SK-N-SH (cell line): ENCODE measurements at regions not wholly inside any gene's neighbourhood (a gene's known extent, or its start where the extent isn't known, plus 50 kb on each side); places are given as distances from the start of the nearest gene placed in this dataset.

Source experiments
- CTCF ChIA-PET: fragments of 300-600, 350-600 bp; formaldehyde crosslinking; extraction: SDS; loops from one replicate; lab custom pipeline; 2021; lab: Yijun Ruan, JAX
- POLR2A ChIA-PET: fragments of 350-600 bp; sonication (Branson Sonifier 250); formaldehyde crosslinking; extraction: SDS; loops from one replicate; lab custom pipeline; 2020; ENCODE audit warnings: antibody characterized with exemption, inconsistent platforms; lab: Yijun Ruan, JAX
- DNase-seq: peaks from one replicate; pipeline ENCODE4 v3.0.0; 2012
- H2AFZ ChIP-seq: fragments of 200-600 bp; sonication (generic); 2 replicates; pipeline ENCODE4 v1.8.1; 2016; ENCODE audit warnings: antibody characterized with exemption, mild to moderate bottlenecking, low read depth
- H3F3A ChIP-seq: fragments of 200-600 bp; sonication (generic); replicated peaks from 2 replicates; pipeline ENCODE3; 2016; ENCODE audit warnings: antibody characterized with exemption, mild to moderate bottlenecking; ENCODE audit not compliant: insufficient read depth
- H3K27ac ChIP-seq, 2 experiments: fragments of 200-500 bp in 1 of 2; fragments of 200-600 bp in 1 of 2; sonication (Bioruptor generic) in 1 of 2; sonication (generic), shearing (Covaris generic) in 1 of 2; 2 replicates each; pipeline versions ENCODE4 v1.5.1 to v1.6.1; 2014 to 2016; ENCODE audit warnings: low read depth in 2 of 2, inconsistent platforms in 1 of 2, low read length in 1 of 2, mild to moderate bottlenecking in 1 of 2, mixed read lengths in 1 of 2
- H3K27me3 ChIP-seq: fragments of 200-600 bp; sonication (generic), shearing (Covaris generic); 2 replicates; pipeline ENCODE4 v1.6.1; 2016; ENCODE audit warnings: mixed run types; ENCODE audit not compliant: insufficient read depth
- H3K36me3 ChIP-seq, 2 experiments: fragments of 200-500 bp in 1 of 2; fragments of 200-600 bp in 1 of 2; sonication (Bioruptor generic) in 1 of 2; sonication (generic) in 1 of 2; replicated peaks in 1 of 2; 2 replicates each; pipeline versions ENCODE3 to v1.5.1; 2014 to 2016; ENCODE audit warnings: low read length in 1 of 2, mild to moderate bottlenecking in 1 of 2; ENCODE audit not compliant: insufficient read depth in 2 of 2, control insufficient read depth in 1 of 2
- H3K4me1 ChIP-seq, 2 experiments: fragments of 200-500 bp in 1 of 2; fragments of 200-600 bp in 1 of 2; sonication (Bioruptor generic) in 1 of 2; sonication (generic), shearing (Covaris generic) in 1 of 2; 2 replicates each; pipeline versions ENCODE4 v1.5.1 to v1.6.1; 2014 to 2016; ENCODE audit warnings: low read depth in 1 of 2, low read length in 1 of 2, mixed run types in 1 of 2; ENCODE audit not compliant: insufficient read depth in 2 of 2, control insufficient read depth in 1 of 2
- H3K4me2 ChIP-seq: fragments of 200-600 bp; sonication (generic), shearing (Covaris generic); 2 replicates; pipeline ENCODE4 v1.6.1; 2017; ENCODE audit warnings: mixed run types
- H3K4me3 ChIP-seq, 2 experiments: fragments of 200-500 bp in 1 of 2; fragments of 200-600 bp in 1 of 2; sonication (Bioruptor generic) in 1 of 2; sonication (generic), shearing (Covaris generic) in 1 of 2; 2 replicates each; pipeline versions ENCODE4 v1.5.1 to v1.8.1; 2014 to 2016; ENCODE audit warnings: low read depth in 2 of 2, inconsistent platforms in 1 of 2, low read length in 1 of 2, mild to moderate bottlenecking in 1 of 2, mixed read lengths in 1 of 2, moderate library complexity in 1 of 2
- H3K79me2 ChIP-seq: fragments of 200-600 bp; sonication (generic); 2 replicates; pipeline ENCODE4 v1.8.1; 2017; ENCODE audit warnings: mild to moderate bottlenecking; ENCODE audit not compliant: insufficient read depth
- H3K9ac ChIP-seq: fragments of 200-600 bp; sonication (generic); 2 replicates; pipeline ENCODE4 v1.6.1; 2017; ENCODE audit warnings: mixed run types
- H3K9me2 ChIP-seq: fragments of 200-600 bp; sonication (generic); 2 replicates; pipeline ENCODE4 v1.6.1; 2017; ENCODE audit warnings: mixed run types
- H3K9me3 ChIP-seq: fragments of 200-600 bp; sonication (generic); 2 replicates; pipeline ENCODE4 v1.6.1; 2017; ENCODE audit warnings: mixed run types, mild to moderate bottlenecking, moderate library complexity
- H4K20me1 ChIP-seq: fragments of 200-600 bp; sonication (generic); 2 replicates; pipeline ENCODE4 v1.6.1; 2017; ENCODE audit warnings: mild to moderate bottlenecking, mixed run types; ENCODE audit not compliant: insufficient read depth
- CHD2 ChIP-seq: fragments of 150-350 bp; IDR thresholded peaks from 2 replicates; pipeline ENCODE4 v1.6.1; 2018; ENCODE audit warnings: low read length; ENCODE audit not compliant: partially characterized antibody
- FOSL2 ChIP-seq: IDR thresholded peaks from 2 replicates; pipeline ENCODE4 v1.4.0; 2012; ENCODE audit warnings: low read depth, mild to moderate bottlenecking, moderate library complexity, borderline replicate concordance
- FOXM1 ChIP-seq: IDR thresholded peaks from 2 replicates; pipeline ENCODE4 v1.4.0; 2012; ENCODE audit warnings: low read depth, mild to moderate bottlenecking
- GATA2 ChIP-seq: sonication (generic); formaldehyde crosslinking; IDR thresholded peaks from 2 replicates; pipeline ENCODE4 v1.5.0; 2020; ENCODE audit warnings: mild to moderate bottlenecking, missing genetic modification reagents
- JUND ChIP-seq: IDR thresholded peaks from 2 replicates; pipeline ENCODE4 v1.4.0; 2012
- MXI1 ChIP-seq: IDR thresholded peaks from 2 replicates; pipeline ENCODE4 v1.6.1; 2012; ENCODE audit warnings: mild to moderate bottlenecking, low read depth, low read length, improper control_type of control experiment
- PBX3 ChIP-seq: IDR thresholded peaks from 2 replicates; pipeline ENCODE4; 2012
- RAD21 ChIP-seq: IDR thresholded peaks from 2 replicates; pipeline ENCODE4 v1.6.1; 2012; ENCODE audit warnings: mild to moderate bottlenecking, low read length
- REST ChIP-seq: IDR thresholded peaks from 2 replicates; pipeline ENCODE4 v1.6.1; 2012; ENCODE audit warnings: mild to moderate bottlenecking, low read depth, low read length, moderate library complexity
- RXRA ChIP-seq: IDR thresholded peaks from 2 replicates; pipeline ENCODE4 v1.4.0; 2012; ENCODE audit warnings: low read depth, mild to moderate bottlenecking, borderline replicate concordance
- SMC3 ChIP-seq: IDR thresholded peaks from 2 replicates; pipeline ENCODE4 v1.6.1; 2012; ENCODE audit warnings: low read depth, low read length, improper control_type of control experiment
- TAF1 ChIP-seq: IDR thresholded peaks from 2 replicates; pipeline ENCODE4 v1.6.1; 2012; ENCODE audit warnings: low read depth, mild to moderate bottlenecking, low read length, moderate library complexity, borderline replicate concordance
- TCF12 ChIP-seq: IDR thresholded peaks from 2 replicates; pipeline ENCODE4 v1.4.0; 2012
- USF1 ChIP-seq: IDR thresholded peaks from 2 replicates; pipeline ENCODE4 v1.4.0; 2012; ENCODE audit warnings: low read depth, borderline replicate concordance
- USF2 ChIP-seq: fragments of 150-350 bp; IDR thresholded peaks from 2 replicates; pipeline ENCODE4 v1.6.1; 2017; ENCODE audit warnings: antibody characterized with exemption, low read length, low read depth, borderline replicate concordance
- YY1 ChIP-seq: IDR thresholded peaks from 2 replicates; pipeline ENCODE4 v1.4.0; 2012; ENCODE audit warnings: low read depth, mild to moderate bottlenecking
- WGBS: methylation state at CpG from one replicate; pipeline ENCODE4 v1.1.6; 2017; ENCODE audit warnings: low lambda C conversion rate; 5-methylcytosine and 5-hydroxymethylcytosine counted together

- Histone ChIP-seq H3K79me2 (no peaks in the 10 kb centered on the region), H3K27ac (no peak overlapping the region; a peak in 1 of 4 replicates), H3K27me3 (no peaks in the 10 kb centered on the region), H3K9me3 (no peaks in the 10 kb centered on the region), H4K20me1 (no peaks in the 10 kb centered on the region), H3K9me2 (no peaks in the 10 kb centered on the region), H3K4me3 (no peak overlapping the region), H3K9ac (no peak overlapping the region), H2AFZ (no peak overlapping the region), H3K4me1 (peaks cover 0 to 23% of the 10 kb centered on the region in 2 experiments; a peak in 2 of 4 replicates), H3F3A (no peaks in the 10 kb centered on the region), H3K36me3 (no peaks in the 10 kb centered on the region), H3K4me2 (no peak overlapping the region)
- no peak for DNase-seq
- 7% methylated on average over 2 of the region's 6 CpGs for WGBS
- ChIA-PET POLR2A (no interaction called here), CTCF (interaction anchor here (1.1 to 1.3 kb wide), 2 partner anchors 19 to 34 kb away, joined by 3 to 7 read pairs; no protein-coding TSS in a partner anchor)
- no peak for TF ChIP-seq PBX3
- TF ChIP-seq FOSL2 = no peak
- TF ChIP-seq USF1 = no peak
- TF ChIP-seq RAD21 = no peak
- no peak for TF ChIP-seq MXI1
- TF ChIP-seq YY1 = no peak
- no peak for TF ChIP-seq SMC3
- no peak for TF ChIP-seq REST
- TF ChIP-seq RXRA = no peak
Measured at GRCh38 chr3:59609657-59610348, 560.0 kb upstream of the CFAP20DC start.

GRCh38 chr3:59608356-59608755 is 558.5 kb upstream of the CFAP20DC start:
- Histone ChIP-seq H3K36me3 (no peaks in the 10 kb centered on the region), H3K9ac (no peak overlapping the region), H3K79me2 (no peaks in the 10 kb centered on the region), H3K4me1 (peaks cover 0 to 23% of the 10 kb centered on the region in 2 experiments; a peak in 2 of 4 replicates), H4K20me1 (no peaks in the 10 kb centered on the region), H3K4me2 (no peak overlapping the region), H3F3A (no peaks in the 10 kb centered on the region), H3K4me3 (no peak overlapping the region), H3K9me3 (no peaks in the 10 kb centered on the region), H2AFZ (no peak overlapping the region), H3K27me3 (no peaks in the 10 kb centered on the region), H3K27ac (no peak overlapping the region), H3K9me2 (no peaks in the 10 kb centered on the region)
- ChIA-PET CTCF (interaction anchor here (0.8 to 1.7 kb wide), 4 partner anchors 18 to 249 kb away, joined by 3 to 7 read pairs (median 4); no protein-coding TSS in a partner anchor), POLR2A (no interaction called here)
- no peak for TF ChIP-seq USF1
- no peak for TF ChIP-seq CHD2
- TF ChIP-seq JUND = no peak
- TF ChIP-seq USF2 = no peak
- TF ChIP-seq TCF12 = no peak
- TF ChIP-seq YY1 = no peak
- no peak for TF ChIP-seq GATA2
- no peak for TF ChIP-seq FOXM1
- no peak for TF ChIP-seq TAF1
- DNase-seq = no peak
- 45% methylated on average over 6 of the region's 6 CpGs for WGBS
